Cardiac muscle cell (in vitro differentiated cells and primary cell): ENCODE measurements at regions not wholly inside any gene's neighbourhood (a gene's known extent, or its start where the extent isn't known, plus 50 kb on each side); places are given as distances from the start of the nearest gene placed in this dataset.

Source experiments
- DNase-seq, 2 donors: peaks; one replicate each; pipeline versions ENCODE4 v3.0.0 to v3.0.0-alpha.2; 2010 to 2017; ENCODE audit warnings: low read depth in 1 of 2, low spot score in 1 of 2
- H3K27ac ChIP-seq: fragments of 200-600 bp; sonication (generic); 2 replicates; pipeline ENCODE4 v1.5.1; 2016
- H3K27me3 ChIP-seq: fragments of 200-600 bp; sonication (generic); 2 replicates; pipeline ENCODE4 v1.6.0; 2016; ENCODE audit warnings: control low read depth
- H3K36me3 ChIP-seq: fragments of 200-600 bp; sonication (generic); 2 replicates; pipeline ENCODE4 v1.5.1; 2016; ENCODE audit warnings: control low read depth
- H3K4me1 ChIP-seq: fragments of 200-600 bp; sonication (generic); 2 replicates; pipeline ENCODE4 v1.8.1; 2017; ENCODE audit warnings: low read depth, mild to moderate bottlenecking, mixed run types
- H3K4me3 ChIP-seq: fragments of 200-600 bp; sonication (generic); 2 replicates; pipeline ENCODE4 v1.5.1; 2016; ENCODE audit warnings: mild to moderate bottlenecking
- H3K9me3 ChIP-seq: fragments of 200-600 bp; sonication (generic); 2 replicates; pipeline ENCODE4 v1.5.1; 2017; ENCODE audit warnings: low read depth, mild to moderate bottlenecking, control low read depth
- TF ChIP-seq, protein P1 (sequence below): IDR thresholded peaks from 2 replicates; pipeline ENCODE4 v1.5.1; 2012; ENCODE audit warnings: low read depth, mild to moderate bottlenecking, low read length

DNA sequence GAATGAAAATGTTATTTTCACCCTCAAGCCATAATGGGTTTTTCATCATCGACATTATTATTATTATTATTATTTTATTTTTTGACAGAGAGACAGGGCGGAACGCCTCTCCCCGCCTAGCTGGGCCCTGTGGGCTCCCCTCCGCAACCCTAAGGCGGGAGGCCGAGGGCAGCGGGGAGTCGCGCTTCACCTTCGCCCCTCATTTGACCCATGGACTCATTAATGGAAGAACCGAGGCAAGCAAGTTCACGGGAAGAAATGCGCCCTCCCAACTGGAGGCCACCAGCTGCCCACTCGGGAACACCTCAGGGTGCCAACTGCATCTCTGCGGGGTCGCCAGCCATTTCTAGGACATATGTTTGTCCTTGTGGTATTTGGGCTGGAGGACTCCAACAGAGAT lies 115.3 kb upstream of the KIRREL3 start:
- DNase-seq = no peak
- no peaks in the 10 kb centered on the region for H3K27me3 ChIP-seq
- H3K4me1 ChIP-seq = peaks cover 19% of the 10 kb centered on the region
- TF ChIP-seq, protein P1, sequence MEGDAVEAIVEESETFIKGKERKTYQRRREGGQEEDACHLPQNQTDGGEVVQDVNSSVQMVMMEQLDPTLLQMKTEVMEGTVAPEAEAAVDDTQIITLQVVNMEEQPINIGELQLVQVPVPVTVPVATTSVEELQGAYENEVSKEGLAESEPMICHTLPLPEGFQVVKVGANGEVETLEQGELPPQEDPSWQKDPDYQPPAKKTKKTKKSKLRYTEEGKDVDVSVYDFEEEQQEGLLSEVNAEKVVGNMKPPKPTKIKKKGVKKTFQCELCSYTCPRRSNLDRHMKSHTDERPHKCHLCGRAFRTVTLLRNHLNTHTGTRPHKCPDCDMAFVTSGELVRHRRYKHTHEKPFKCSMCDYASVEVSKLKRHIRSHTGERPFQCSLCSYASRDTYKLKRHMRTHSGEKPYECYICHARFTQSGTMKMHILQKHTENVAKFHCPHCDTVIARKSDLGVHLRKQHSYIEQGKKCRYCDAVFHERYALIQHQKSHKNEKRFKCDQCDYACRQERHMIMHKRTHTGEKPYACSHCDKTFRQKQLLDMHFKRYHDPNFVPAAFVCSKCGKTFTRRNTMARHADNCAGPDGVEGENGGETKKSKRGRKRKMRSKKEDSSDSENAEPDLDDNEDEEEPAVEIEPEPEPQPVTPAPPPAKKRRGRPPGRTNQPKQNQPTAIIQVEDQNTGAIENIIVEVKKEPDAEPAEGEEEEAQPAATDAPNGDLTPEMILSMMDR = no peak
- H3K9me3 ChIP-seq = no peaks in the 10 kb centered on the region
- no peak overlapping the region for H3K27ac ChIP-seq
- H3K36me3 ChIP-seq = no peaks in the 10 kb centered on the region
- no peak overlapping the region for H3K4me3 ChIP-seq

DNA sequence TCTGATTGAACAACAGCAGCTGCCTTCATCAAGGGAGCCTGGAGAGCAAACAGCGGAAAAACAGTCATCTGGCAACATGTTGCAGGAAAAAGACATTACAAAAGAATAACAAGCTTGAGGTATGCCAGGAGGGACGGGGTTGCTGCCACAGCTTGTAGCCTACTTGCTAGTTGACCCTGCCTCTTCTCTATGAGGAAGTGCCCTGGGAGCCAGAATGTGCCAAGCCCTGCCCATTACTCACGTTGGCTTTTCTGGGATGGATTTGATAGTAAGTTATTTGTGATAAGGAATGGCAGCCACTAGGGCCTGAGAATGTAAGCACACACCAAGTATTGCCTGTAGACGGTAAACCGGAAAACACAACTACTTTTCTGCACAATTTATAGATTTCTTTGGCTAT lies 113.5 kb upstream of the KIRREL3 start:
- no peak for DNase-seq
- H3K27ac ChIP-seq = no peak overlapping the region
- TF ChIP-seq, protein P1 = no peak
- no peak overlapping the region for H3K4me3 ChIP-seq
- no peaks in the 10 kb centered on the region for H3K27me3 ChIP-seq
- H3K9me3 ChIP-seq = no peaks in the 10 kb centered on the region
- no peaks in the 10 kb centered on the region for H3K36me3 ChIP-seq
- peaks cover 30% of the 10 kb centered on the region for H3K4me1 ChIP-seq

DNA sequence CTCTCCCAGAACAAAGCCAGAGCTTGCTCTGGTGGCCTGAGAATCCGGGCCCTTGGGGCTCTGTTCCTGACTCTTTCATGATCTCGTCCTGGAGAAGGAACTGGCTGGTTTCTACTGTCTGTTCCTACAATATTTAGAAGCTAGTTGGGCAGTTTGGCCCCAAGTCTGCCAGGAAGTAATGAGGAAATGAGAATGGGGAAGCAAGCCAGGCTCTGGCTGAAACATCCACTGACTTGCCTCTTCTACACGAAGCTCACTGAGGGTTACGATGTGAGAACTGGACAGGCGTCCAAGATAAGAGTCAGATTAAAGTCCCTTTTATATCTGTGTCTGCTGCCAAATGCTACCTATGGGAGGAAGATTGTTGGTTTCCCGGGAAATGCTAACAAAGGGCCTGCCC lies 110.0 kb upstream of the KIRREL3 start:
- Histone ChIP-seq H3K36me3 (no peaks in the 10 kb centered on the region), H3K9me3 (no peaks in the 10 kb centered on the region), H3K27ac (no peak overlapping the region), H3K4me3 (no peak overlapping the region), H3K27me3 (no peaks in the 10 kb centered on the region), H3K4me1 (peaks cover 28% of the 10 kb centered on the region)
- TF ChIP-seq, protein P1 = no peak
- no peak for DNase-seq

DNA sequence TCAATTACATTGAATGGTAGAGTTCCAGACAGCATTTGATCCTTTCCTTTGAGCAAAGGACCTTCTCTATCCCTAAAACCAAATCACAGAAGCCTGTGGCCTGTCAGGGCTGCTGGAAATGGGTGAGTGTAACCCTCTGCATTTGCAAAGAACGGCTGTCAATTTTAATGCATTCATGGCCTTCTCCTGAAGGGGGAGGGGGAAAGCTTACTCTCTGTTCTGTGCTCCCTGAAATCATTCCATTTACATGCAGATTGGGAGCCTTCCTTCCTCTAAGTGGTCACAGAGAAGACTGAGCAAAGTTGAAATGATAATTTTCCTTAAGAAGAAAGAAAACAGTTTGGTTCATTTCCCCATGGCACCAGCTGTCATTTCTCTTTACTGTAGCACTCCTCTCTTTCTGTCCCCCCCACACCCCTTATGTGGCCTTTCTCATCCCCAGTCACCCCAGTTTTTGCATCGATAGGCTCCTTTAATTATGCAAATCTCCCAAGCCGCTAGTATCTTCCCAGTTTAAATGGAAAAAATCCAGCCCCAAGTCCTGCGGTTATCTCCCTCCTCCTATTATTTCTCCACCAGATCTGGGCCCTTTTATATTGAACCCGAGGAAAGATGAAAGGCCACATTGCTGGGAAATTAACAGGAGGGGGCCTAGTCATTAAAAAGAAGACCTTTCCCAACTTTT lies 109.4 kb upstream of the KIRREL3 start:
- TF ChIP-seq, protein P1 = no peak
- no peak overlapping the region for H3K27ac ChIP-seq
- no peak for DNase-seq

DNA sequence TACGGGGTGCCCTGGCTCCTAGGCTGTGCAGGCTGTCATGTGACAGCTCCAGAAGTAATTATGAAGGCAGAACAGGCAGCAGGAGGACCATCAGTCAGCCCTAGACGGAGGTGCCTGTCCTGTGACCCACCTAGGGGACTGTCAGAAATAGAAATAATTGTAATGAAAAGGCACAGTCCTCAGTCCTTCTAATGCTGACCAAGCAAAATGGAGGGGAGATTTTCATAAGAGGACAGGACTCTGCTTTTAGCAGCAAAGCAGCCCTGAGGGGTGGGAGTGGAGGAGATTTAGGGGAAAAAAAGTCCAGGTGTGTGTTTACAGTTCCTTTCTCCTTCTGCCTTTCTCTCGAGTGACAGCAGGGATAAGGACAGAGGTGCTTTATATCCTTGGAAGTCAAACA lies 108.3 kb upstream of the KIRREL3 start:
- H3K36me3 ChIP-seq = no peaks in the 10 kb centered on the region
- H3K27me3 ChIP-seq = no peaks in the 10 kb centered on the region
- no peaks in the 10 kb centered on the region for H3K9me3 ChIP-seq
- H3K4me1 ChIP-seq = peaks cover 28% of the 10 kb centered on the region
- no peak for DNase-seq
- H3K4me3 ChIP-seq = no peak overlapping the region
- TF ChIP-seq, protein P1 = no peak
- H3K27ac ChIP-seq = no peak overlapping the region

More for the DNA sequence above, 109.4 kb upstream of the KIRREL3 start:
- Histone ChIP-seq H3K27me3 (no peaks in the 10 kb centered on the region), H3K4me3 (no peak overlapping the region), H3K9me3 (no peaks in the 10 kb centered on the region), H3K36me3 (no peaks in the 10 kb centered on the region), H3K4me1 (peaks cover 28% of the 10 kb centered on the region)
